ENCODE measurements at regions not wholly inside any gene's neighbourhood (a gene's known extent, or its start where the extent isn't known, plus 50 kb on each side); places are given as distances from the start of the nearest gene placed in this dataset.

DNA sequence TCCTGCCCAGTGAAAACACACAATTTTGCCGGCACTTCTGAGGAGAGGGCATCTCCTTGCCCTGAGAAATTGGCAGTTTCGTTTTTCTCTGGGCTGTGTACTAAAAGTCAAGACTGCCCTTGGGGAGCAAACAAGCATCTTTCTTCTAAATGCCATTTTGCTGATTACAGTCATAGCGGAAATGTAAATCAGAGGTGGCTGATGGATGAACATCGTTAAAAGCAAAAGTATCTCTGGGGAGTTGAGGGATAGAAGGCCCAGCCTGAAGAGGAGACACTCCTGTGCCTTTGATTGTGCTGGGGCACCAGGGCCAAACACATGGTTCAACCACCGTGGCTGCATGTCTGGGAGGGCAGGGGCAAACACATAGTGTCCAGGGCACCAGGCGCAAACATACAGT lies 49.8 kb downstream of the ABCC12 start:
- Histone ChIP-seq H3K27me3 (no peaks in the 10 kb centered on the region), H3K4me1 (no peaks in the 10 kb centered on the region), H3K4me3 (no peak overlapping the region), H3K27ac (no peak overlapping the region), H3K36me3 (no peaks in the 10 kb centered on the region), H3K9me3 (no peaks in the 10 kb centered on the region)
- no peak for DNase-seq
- TF ChIP-seq, protein P1, sequence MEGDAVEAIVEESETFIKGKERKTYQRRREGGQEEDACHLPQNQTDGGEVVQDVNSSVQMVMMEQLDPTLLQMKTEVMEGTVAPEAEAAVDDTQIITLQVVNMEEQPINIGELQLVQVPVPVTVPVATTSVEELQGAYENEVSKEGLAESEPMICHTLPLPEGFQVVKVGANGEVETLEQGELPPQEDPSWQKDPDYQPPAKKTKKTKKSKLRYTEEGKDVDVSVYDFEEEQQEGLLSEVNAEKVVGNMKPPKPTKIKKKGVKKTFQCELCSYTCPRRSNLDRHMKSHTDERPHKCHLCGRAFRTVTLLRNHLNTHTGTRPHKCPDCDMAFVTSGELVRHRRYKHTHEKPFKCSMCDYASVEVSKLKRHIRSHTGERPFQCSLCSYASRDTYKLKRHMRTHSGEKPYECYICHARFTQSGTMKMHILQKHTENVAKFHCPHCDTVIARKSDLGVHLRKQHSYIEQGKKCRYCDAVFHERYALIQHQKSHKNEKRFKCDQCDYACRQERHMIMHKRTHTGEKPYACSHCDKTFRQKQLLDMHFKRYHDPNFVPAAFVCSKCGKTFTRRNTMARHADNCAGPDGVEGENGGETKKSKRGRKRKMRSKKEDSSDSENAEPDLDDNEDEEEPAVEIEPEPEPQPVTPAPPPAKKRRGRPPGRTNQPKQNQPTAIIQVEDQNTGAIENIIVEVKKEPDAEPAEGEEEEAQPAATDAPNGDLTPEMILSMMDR (IDR thresholded peaks at IDR 0.05), result no peak
- no peak for ATAC-seq
- intact Hi-C loops (cut with DNase I), result no loop called here

DNA sequence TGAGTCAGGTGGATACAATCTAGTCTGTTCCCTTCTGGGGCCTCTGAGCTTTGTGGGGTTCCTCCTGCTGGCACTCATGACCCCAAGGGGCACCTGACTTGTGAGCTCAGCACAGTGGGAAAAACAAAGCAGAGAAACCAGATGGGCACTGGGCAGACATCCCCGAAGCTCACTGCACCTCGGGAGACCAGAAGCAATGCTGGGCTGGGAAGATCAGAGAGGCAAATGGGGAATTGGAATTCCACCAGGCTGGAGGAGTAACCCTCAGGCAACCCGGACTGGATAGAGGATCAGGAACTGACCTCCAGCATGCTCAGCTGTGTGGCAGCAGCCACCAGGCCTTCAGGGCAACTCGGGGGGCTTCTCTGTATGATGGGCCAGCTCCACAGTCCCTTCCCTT lies 50.3 kb downstream of the ABCC12 start:
- intact Hi-C loops (cut with DNase I), result no loop called here
- Histone ChIP-seq H3K27ac (no peak overlapping the region), H3K27me3 (no peaks in the 10 kb centered on the region), H3K4me3 (no peak overlapping the region), H3K4me1 (no peaks in the 10 kb centered on the region), H3K36me3 (no peaks in the 10 kb centered on the region), H3K9me3 (no peaks in the 10 kb centered on the region)
- DNase-seq (no peak), ATAC-seq (no peak)
- TF ChIP-seq, protein P1 (IDR thresholded peaks at IDR 0.05), result no peak

DNA sequence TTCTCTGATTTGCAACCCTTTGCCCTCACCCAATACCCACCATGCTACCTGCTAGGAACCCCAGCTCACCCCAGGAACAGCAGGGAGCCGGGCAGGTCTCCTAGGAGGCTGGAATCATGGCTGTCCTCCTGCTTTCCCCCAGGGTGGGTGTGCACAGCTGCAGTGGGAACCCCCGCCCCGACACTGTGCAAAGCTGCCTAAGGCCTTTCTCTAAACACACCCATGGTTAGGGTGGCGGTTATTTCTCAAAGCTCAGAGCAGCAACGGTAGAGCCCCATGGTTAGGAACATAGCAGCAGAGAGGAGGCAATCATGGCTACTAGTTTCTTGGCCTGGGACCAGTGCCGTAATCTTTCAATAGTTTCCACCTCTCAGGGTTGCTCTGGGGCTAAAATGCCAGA lies 52.2 kb downstream of the ABCC12 start:
- TF ChIP-seq, protein P1 (IDR thresholded peaks at IDR 0.05), result no peak
- intact Hi-C loops (cut with DNase I), result no loop called here
- Histone ChIP-seq H3K27ac (no peak overlapping the region), H3K9me3 (no peaks in the 10 kb centered on the region), H3K4me3 (no peak overlapping the region), H3K36me3 (no peaks in the 10 kb centered on the region), H3K4me1 (no peaks in the 10 kb centered on the region), H3K27me3 (no peaks in the 10 kb centered on the region)
- ATAC-seq, result no peak
- DNase-seq, result no peak

DNA sequence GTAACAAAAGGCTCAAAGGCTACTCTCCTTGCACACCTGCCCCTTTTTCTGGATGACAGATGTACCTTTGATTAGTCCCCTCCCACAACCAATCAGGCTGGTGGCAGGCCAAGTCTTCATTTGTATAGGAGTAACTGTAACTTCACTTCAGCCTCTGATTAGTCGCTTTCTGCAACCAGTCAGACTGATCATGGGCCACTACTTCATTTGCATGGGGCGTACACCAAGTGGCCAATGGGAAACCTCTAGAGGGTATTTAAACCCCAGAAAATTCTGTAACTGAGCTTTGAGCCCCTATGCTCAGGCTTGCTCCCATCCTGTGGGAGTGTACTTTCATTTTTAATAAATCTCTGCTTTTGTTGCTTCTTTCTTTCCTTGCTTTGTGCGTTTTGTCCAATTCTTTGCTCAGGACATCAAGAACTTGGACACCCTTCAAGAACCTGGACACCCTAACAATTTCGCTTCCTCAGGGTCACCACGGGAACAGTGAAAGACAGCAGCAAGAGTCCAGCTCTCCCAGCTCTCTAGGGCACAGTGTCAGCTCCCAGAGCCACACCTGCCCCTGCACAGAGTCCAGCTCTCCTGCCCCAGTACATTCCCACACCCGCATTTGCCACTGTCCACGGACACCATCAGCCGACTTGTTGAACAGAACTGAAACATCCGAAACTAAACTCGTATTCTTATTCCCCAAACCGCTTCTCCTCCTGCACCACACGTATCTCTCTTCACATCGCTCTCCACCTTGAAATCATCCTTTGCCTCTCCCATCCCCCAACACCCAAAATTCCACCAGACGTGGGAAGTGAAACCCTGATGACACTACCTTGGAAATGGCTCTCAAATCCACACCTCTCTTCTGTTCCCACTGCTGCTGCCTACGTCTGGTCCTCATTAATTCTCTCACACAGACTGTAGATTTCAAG lies 53.4 kb downstream of the ABCC12 start:
- H3K27ac ChIP-seq, result no peak overlapping the region
- H3K4me1 ChIP-seq, result no peaks in the 10 kb centered on the region
- TF ChIP-seq, protein P1 (IDR thresholded peaks at IDR 0.05), result no peak
- no peak overlapping the region for H3K4me3 ChIP-seq
- ATAC-seq, result no peak
- no peaks in the 10 kb centered on the region for H3K9me3 ChIP-seq
- H3K27me3 ChIP-seq, result no peaks in the 10 kb centered on the region
- intact Hi-C loops (cut with DNase I), result no loop called here
- no peaks in the 10 kb centered on the region for H3K36me3 ChIP-seq
- DNase-seq, result no peak

DNA sequence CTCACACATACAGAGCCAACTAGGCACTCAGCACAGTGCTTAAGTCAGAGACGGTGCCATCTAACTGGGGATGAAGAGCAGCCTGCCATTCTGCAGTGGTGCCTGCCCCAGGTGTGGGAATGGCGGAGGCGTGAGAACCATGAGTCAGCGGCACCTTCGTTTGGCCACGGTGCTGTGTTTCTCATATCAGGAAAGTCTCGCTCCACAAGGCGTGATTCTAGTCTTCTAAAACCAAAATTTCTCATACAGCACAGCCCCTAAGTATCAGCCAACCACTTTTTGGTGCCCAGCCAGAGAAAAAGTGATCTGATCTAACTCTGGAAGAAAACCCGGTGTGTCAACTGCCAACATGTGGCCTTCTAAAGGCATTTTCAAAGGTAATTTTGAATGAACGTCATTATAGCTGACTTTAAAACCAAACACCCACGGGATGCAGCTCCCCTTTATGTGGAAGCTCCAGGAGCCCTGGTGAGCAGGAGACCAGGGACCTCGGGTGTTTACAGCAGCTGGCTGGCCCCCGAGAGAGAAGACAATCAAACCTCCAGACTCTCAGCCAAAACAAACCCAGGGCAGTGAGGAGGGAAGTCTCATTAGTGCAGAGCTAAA lies 54.6 kb downstream of the ABCC12 start:
- no peak for ATAC-seq
- TF ChIP-seq, protein P1 (IDR thresholded peaks at IDR 0.05), result no peak
- Histone ChIP-seq H3K36me3 (no peaks in the 10 kb centered on the region), H3K27me3 (no peaks in the 10 kb centered on the region), H3K27ac (no peak overlapping the region), H3K9me3 (no peaks in the 10 kb centered on the region), H3K4me3 (no peak overlapping the region), H3K4me1 (no peaks in the 10 kb centered on the region)
- no peak for DNase-seq
- intact Hi-C loops (cut with DNase I), result no loop called here
